ENCODE measurements at regions not wholly inside any gene's neighbourhood (a gene's known extent, or its start where the extent isn't known, plus 50 kb on each side); places are given as distances from the start of the nearest gene placed in this dataset.

- Histone ChIP-seq H3K27me3 (replicated peaks in 1 of 4; ENCODE audit: control extremely low read depth in 1 of 4, control insufficient read depth in 3 of 4, insufficient read depth in 4 of 4, low read length in 3 of 4) (peaks cover 0 to 3% (median under 1%) of the 10 kb centered on the region in 4 experiments), H3K4me1 (ENCODE audit: control insufficient read depth in 2 of 2, insufficient read depth in 2 of 2, low read length in 2 of 2) (peaks cover 3 to 9% of the 10 kb centered on the region in 2 donors), H3K27ac (ENCODE audit: low read length in 2 of 2) (no peak overlapping the region), H3K4me2 (replicated peaks; ENCODE audit: low read depth, low read length, poor library complexity, severe bottlenecking) (no peak overlapping the region), H3K9me3 (ENCODE audit: control extremely low read depth in 1 of 3, control insufficient read depth in 2 of 3, insufficient read depth in 1 of 3, low read length in 2 of 3) (peaks cover 0 to 11% (median 10%) of the 10 kb centered on the region in 3 donors), H4K20me1 (ENCODE audit: control insufficient read depth, insufficient read depth, low read length, poor library complexity, severe bottlenecking) (no peaks in the 10 kb centered on the region), H3K4me3 (ENCODE audit: control extremely low read depth in 1 of 5, extremely low read depth in 1 of 5, insufficient read depth in 1 of 5, low read depth in 2 of 5, low read length in 4 of 5) (no peak overlapping the region), H3K36me3 (replicated peaks in 1 of 2; ENCODE audit: control extremely low read depth in 1 of 2, control insufficient read depth in 1 of 2, extremely low read depth in 1 of 2, insufficient read depth in 2 of 2, low read length in 1 of 2) (no peaks in the 10 kb centered on the region), H3K9ac (ENCODE audit: low read length) (no peak overlapping the region), H2AFZ (ENCODE audit: insufficient read depth, low read depth, low read length, poor library complexity, severe bottlenecking) (no peak overlapping the region), H3K79me2 (ENCODE audit: control insufficient read depth, insufficient read depth, low read length) (no peaks in the 10 kb centered on the region)
- peaks cover 13% of the 10 kb centered on the region for H3K27me3 Mint-ChIP-seq
- no peak for DNase-seq
- H3K27ac Mint-ChIP-seq: no peak overlapping the region
- H3K4me1 Mint-ChIP-seq: peaks cover 12% of the 10 kb centered on the region
- TF ChIP-seq CTCF (IDR thresholded peaks at IDR 0.05) (no peak), EZH2 (IDR thresholded peaks at IDR 0.05; ENCODE audit: borderline replicate concordance, insufficient read depth, low read depth, low read length, poor library complexity, severe bottlenecking) (no peak)
- H3K9me3 Mint-ChIP-seq (ENCODE audit: insufficient read depth): no peaks in the 10 kb centered on the region
- POLR2A ChIA-PET: no interaction called here
- no peak overlapping the region for H3K4me3 Mint-ChIP-seq
- CTCF ChIA-PET: interaction anchor here (0.7 kb wide), 1 partner anchor 76 kb away, joined by 3 read pairs; no protein-coding TSS in a partner anchor
- no peak for ATAC-seq (ENCODE audit: low read depth)
- intact Hi-C loops (cut with micrococcal nuclease): no loop called here
- WGBS (ENCODE audit: insufficient coverage): 83% methylated on average over 1 of the region's 4 CpGs
Measured at GRCh38 chr6:71412559-71413140, 124.0 kb downstream of the OGFRL1 start.

- H3K4me3 ChIP-seq (ENCODE audit: control extremely low read depth in 1 of 5, extremely low read depth in 1 of 5, insufficient read depth in 1 of 5, low read depth in 2 of 5, low read length in 4 of 5): no peak overlapping the region
- Mint-ChIP-seq H3K9me3 (ENCODE audit: insufficient read depth) (no peaks in the 10 kb centered on the region), H3K4me3 (no peak overlapping the region), H3K4me1 (peaks cover 12% of the 10 kb centered on the region), H3K27ac (no peak overlapping the region), H3K27me3 (peaks cover 31% of the 10 kb centered on the region)
- H3K27me3 ChIP-seq (replicated peaks in 1 of 4; ENCODE audit: control extremely low read depth in 1 of 4, control insufficient read depth in 3 of 4, insufficient read depth in 4 of 4, low read length in 3 of 4): peaks cover 0 to 14% (median 8%) of the 10 kb centered on the region in 4 experiments
- ATAC-seq (ENCODE audit: low read depth) (no peak), DNase-seq (no peak)
- H2AFZ ChIP-seq (ENCODE audit: insufficient read depth, low read depth, low read length, poor library complexity, severe bottlenecking): no peak overlapping the region
- intact Hi-C loops (cut with micrococcal nuclease): no loop called here
- no peaks in the 10 kb centered on the region for H4K20me1 ChIP-seq (ENCODE audit: control insufficient read depth, insufficient read depth, low read length, poor library complexity, severe bottlenecking)
- POLR2A ChIA-PET: no interaction called here
- no peak overlapping the region for H3K9ac ChIP-seq (ENCODE audit: low read length)
- no CpG with 5 or more reads among the region's 3 CpGs for WGBS (ENCODE audit: insufficient coverage)
- no peak overlapping the region for H3K4me2 ChIP-seq (replicated peaks; ENCODE audit: low read depth, low read length, poor library complexity, severe bottlenecking)
- H3K4me1 ChIP-seq (ENCODE audit: control insufficient read depth in 2 of 2, insufficient read depth in 2 of 2, low read length in 2 of 2): peaks cover 2 to 9% of the 10 kb centered on the region in 2 donors
- H3K79me2 ChIP-seq (ENCODE audit: control insufficient read depth, insufficient read depth, low read length): no peaks in the 10 kb centered on the region
- peaks cover 0 to 15% (median 10%) of the 10 kb centered on the region in 3 donors for H3K9me3 ChIP-seq (ENCODE audit: control extremely low read depth in 1 of 3, control insufficient read depth in 2 of 3, insufficient read depth in 1 of 3, low read length in 2 of 3)
- TF ChIP-seq CTCF (IDR thresholded peaks at IDR 0.05) (no peak), EZH2 (IDR thresholded peaks at IDR 0.05; ENCODE audit: borderline replicate concordance, insufficient read depth, low read depth, low read length, poor library complexity, severe bottlenecking) (no peak)
- H3K36me3 ChIP-seq (replicated peaks in 1 of 2; ENCODE audit: control extremely low read depth in 1 of 2, control insufficient read depth in 1 of 2, extremely low read depth in 1 of 2, insufficient read depth in 2 of 2, low read length in 1 of 2): no peaks in the 10 kb centered on the region
- CTCF ChIA-PET: no interaction called here
- H3K27ac ChIP-seq (ENCODE audit: low read length in 2 of 2): no peak overlapping the region
Measured at GRCh38 chr6:71414486-71414885, 125.9 kb downstream of the OGFRL1 start.
